ENCODE measurements at regions not wholly inside any gene's neighbourhood (a gene's known extent, or its start where the extent isn't known, plus 50 kb on each side); places are given as distances from the start of the nearest gene placed in this dataset.

DNA sequence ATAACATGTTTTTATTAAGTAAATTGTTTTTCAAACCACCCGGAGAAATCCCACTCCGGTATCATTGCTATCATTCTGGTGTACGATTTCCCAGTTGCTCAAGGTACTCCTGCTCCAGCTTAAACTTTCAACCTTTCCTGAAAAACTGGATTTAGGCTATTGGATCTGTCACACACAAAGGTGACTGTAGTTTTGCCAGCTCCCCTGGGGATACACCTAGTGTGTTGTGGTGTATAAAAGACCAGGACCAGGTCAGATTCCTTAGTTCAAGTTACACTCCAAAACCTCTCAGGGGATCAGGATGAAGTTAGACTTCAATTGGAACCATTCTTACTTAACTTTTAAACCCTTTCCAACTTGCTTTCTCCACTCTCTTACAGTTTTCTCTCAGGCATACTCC, 303.9 kb downstream of the NOVA1 start:
- TF ChIP-seq CHD2 (IDR thresholded peaks at IDR 0.05; ENCODE audit: low read length, partially characterized antibody) (no peak), RCOR1 (IDR thresholded peaks at IDR 0.05; ENCODE audit: low read length) (no peak), EP300 (IDR thresholded peaks at IDR 0.05; ENCODE audit: borderline replicate concordance in 1 of 2, low read depth in 1 of 2, low read length in 1 of 2) (no peak), NRF1 (IDR thresholded peaks at IDR 0.05; ENCODE audit: low read depth, low read length) (no peak), NFIC (IDR thresholded peaks at IDR 0.05; ENCODE audit: borderline replicate concordance) (no peak), REST (IDR thresholded peaks at IDR 0.05; ENCODE audit: low read depth, low read length) (no peak)
- TF ChIP-seq, protein P1, sequence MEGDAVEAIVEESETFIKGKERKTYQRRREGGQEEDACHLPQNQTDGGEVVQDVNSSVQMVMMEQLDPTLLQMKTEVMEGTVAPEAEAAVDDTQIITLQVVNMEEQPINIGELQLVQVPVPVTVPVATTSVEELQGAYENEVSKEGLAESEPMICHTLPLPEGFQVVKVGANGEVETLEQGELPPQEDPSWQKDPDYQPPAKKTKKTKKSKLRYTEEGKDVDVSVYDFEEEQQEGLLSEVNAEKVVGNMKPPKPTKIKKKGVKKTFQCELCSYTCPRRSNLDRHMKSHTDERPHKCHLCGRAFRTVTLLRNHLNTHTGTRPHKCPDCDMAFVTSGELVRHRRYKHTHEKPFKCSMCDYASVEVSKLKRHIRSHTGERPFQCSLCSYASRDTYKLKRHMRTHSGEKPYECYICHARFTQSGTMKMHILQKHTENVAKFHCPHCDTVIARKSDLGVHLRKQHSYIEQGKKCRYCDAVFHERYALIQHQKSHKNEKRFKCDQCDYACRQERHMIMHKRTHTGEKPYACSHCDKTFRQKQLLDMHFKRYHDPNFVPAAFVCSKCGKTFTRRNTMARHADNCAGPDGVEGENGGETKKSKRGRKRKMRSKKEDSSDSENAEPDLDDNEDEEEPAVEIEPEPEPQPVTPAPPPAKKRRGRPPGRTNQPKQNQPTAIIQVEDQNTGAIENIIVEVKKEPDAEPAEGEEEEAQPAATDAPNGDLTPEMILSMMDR (IDR thresholded peaks at IDR 0.05) = no peak

All from SK-N-SH (cell line).